Psoas muscle (tissue), 7 donors: ENCODE measurements at regions not wholly inside any gene's neighbourhood (a gene's known extent, or its start where the extent isn't known, plus 50 kb on each side); places are given as distances from the start of the nearest gene placed in this dataset.

ENCODE experiments used
- ATAC-seq, 4 donors: fragments of 200-7000 bp; cut with Tn5 transposase; one replicate each; pipeline ENCODE4 v1.9.1; 2020; ENCODE audit warnings: moderate library complexity in 3 of 4, mild to moderate bottlenecking in 2 of 4
- DNase-seq, 2 donors: peaks; one replicate each; pipeline ENCODE4 v3.0.0-alpha.2; 2020
- H3K27ac ChIP-seq: fragments of 200-600 bp; one replicate; pipeline ENCODE4 v1.8.0; 2022
- H3K27me3 ChIP-seq, 3 donors: fragments of 200-600 bp in 1 of 3; one replicate each; pipeline versions ENCODE4 v1.6.1 to v1.8.0; 2013 to 2022; ENCODE audit warnings: low read length in 2 of 3, mild to moderate bottlenecking in 2 of 3, moderate library complexity in 1 of 3; ENCODE audit not compliant: insufficient read depth in 3 of 3
- H3K36me3 ChIP-seq, 2 donors: fragments of 200-600 bp in 1 of 2; one replicate each; pipeline versions ENCODE4 v1.6.1 to v1.8.0; 2013 to 2022; ENCODE audit warnings: low read depth in 1 of 2, mild to moderate bottlenecking in 1 of 2, moderate library complexity in 1 of 2; ENCODE audit not compliant: insufficient read depth in 1 of 2
- H3K4me1 ChIP-seq: fragments of 200-600 bp; one replicate; pipeline ENCODE4 v1.8.0; 2022
- H3K4me3 ChIP-seq: fragments of 200-600 bp; one replicate; pipeline ENCODE4 v1.8.0; 2022; ENCODE audit warnings: mild to moderate bottlenecking
- H3K9me3 ChIP-seq: fragments of 200-600 bp; one replicate; pipeline ENCODE4 v1.8.0; 2022
- CTCF ChIP-seq: fragments of 200-600 bp; IDR thresholded peaks from one replicate; pipeline ENCODE4 v1.8.0; 2022; ENCODE audit warnings: antibody characterized with exemption
- WGBS, 3 donors: extraction: QIAGEN DNeasy Blood & Tissue Kit; methylation state at CpG; one replicate each; pipeline versions ENCODE4 v1.1.6 to v1.1.7; 2013; 5-methylcytosine and 5-hydroxymethylcytosine counted together
- intact Hi-C, 2 donors: fragments of 100-400 bp; cut with DNase I; formaldehyde crosslinking; loops; one replicate each; pipeline versions ENCODE4 v1.11.0 to v1.14.2; 2022
- donor health status: healthy with polysubstance abuse.
- donor health status: DM: no; HTN: no; CAD: no; lungs with moderate emphysema.
- donor health status: Bipolar disorder and iron deficiency.
- donor health status: healthy.
- donor health status: DM: yes; HTN: yes; CAD: no.
- donor health status: DM: no; HTN: no; CAD: no.
- donor health status: DM: yes; HTN: yes; CAD: no.

- Histone ChIP-seq H3K27ac (no peak overlapping the region), H3K9me3 (no peaks in the 10 kb centered on the region), H3K36me3 (no peaks in the 10 kb centered on the region), H3K27me3 (peaks cover 0 to 23% (median 0%) of the 10 kb centered on the region in 3 donors), H3K4me1 (no peaks in the 10 kb centered on the region), H3K4me3 (no peak overlapping the region)
- intact Hi-C loops: no loop called here
- ATAC-seq (no peak), DNase-seq (no peak)
- no peak for TF ChIP-seq CTCF
- WGBS, 3 donors: 69 to 84% (median 79%) methylated on average over 10 of the region's 10 CpGs
Observed at GRCh38 chr6:170207586-170208181, 83.2 kb downstream of the DLL1 start.

- no peak for DNase-seq
- no peaks in the 10 kb centered on the region for H3K4me1 ChIP-seq
- H3K27ac ChIP-seq: no peak overlapping the region
- peak in 1 of 4 donors; percentile 21 for ATAC-seq
- 64 to 90% (median 75%) methylated on average over 10 of the region's 10 CpGs for WGBS, 3 donors
- TF ChIP-seq CTCF: no peak
- H3K36me3 ChIP-seq: no peaks in the 10 kb centered on the region
- intact Hi-C loops: no loop called here
- H3K9me3 ChIP-seq: no peaks in the 10 kb centered on the region
- H3K27me3 ChIP-seq: peaks cover 0 to 23% (median 0%) of the 10 kb centered on the region in 3 donors
- H3K4me3 ChIP-seq: no peak overlapping the region
Observed at GRCh38 chr6:170206851-170207431, 83.9 kb downstream of the DLL1 start.

- 83 to 90% (median 88%) methylated on average over 4 of the region's 4 CpGs for WGBS, 3 donors
- Histone ChIP-seq H3K4me3 (no peak overlapping the region), H3K27ac (no peak overlapping the region), H3K4me1 (no peaks in the 10 kb centered on the region), H3K27me3 (peaks cover 0 to 23% (median 0%) of the 10 kb centered on the region in 3 donors), H3K9me3 (no peaks in the 10 kb centered on the region), H3K36me3 (no peaks in the 10 kb centered on the region)
- ATAC-seq (no peak), DNase-seq (no peak)
- no peak for TF ChIP-seq CTCF
- intact Hi-C loops: no loop called here
Observed at GRCh38 chr6:170206317-170206621, 84.6 kb downstream of the DLL1 start.

GRCh38 chr6:170205534-170206316, 85.2 kb downstream of the DLL1 start:
- Histone ChIP-seq H3K4me3 (no peak overlapping the region), H3K9me3 (no peaks in the 10 kb centered on the region), H3K27me3 (peaks cover 0 to 23% (median 0%) of the 10 kb centered on the region in 3 donors), H3K4me1 (no peaks in the 10 kb centered on the region), H3K27ac (no peak overlapping the region), H3K36me3 (no peaks in the 10 kb centered on the region)
- intact Hi-C loops: no loop called here
- DNase-seq (no peak), ATAC-seq (no peak)
- WGBS, 3 donors: 85 to 93% (median 85%) methylated on average over 14 of the region's 14 CpGs
- no peak for TF ChIP-seq CTCF
